ENCODE measurements at regions not wholly inside any gene's neighbourhood (a gene's known extent, or its start where the extent isn't known, plus 50 kb on each side); places are given as distances from the start of the nearest gene placed in this dataset.

DNA sequence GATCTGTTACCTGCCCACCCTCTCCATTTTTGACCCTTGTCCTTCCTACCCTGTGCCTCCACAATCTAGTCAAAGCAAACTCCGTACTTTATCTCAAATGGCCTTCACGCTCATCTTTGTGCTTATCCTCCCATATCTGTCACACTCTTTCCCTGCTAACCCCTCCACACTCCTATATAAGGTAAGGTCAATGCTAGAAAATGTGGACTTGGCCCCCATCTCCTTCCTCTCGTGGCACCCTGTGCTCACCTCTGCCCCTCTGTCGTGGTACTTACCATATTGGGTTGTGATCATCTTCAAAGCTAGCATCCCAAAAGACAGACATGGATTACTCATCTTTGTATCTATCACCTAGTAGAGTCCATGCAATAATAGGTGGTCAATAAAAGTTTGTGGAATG, 127.6 kb upstream of the FOXQ1 start (continued):
- TF ChIP-seq, protein P1, sequence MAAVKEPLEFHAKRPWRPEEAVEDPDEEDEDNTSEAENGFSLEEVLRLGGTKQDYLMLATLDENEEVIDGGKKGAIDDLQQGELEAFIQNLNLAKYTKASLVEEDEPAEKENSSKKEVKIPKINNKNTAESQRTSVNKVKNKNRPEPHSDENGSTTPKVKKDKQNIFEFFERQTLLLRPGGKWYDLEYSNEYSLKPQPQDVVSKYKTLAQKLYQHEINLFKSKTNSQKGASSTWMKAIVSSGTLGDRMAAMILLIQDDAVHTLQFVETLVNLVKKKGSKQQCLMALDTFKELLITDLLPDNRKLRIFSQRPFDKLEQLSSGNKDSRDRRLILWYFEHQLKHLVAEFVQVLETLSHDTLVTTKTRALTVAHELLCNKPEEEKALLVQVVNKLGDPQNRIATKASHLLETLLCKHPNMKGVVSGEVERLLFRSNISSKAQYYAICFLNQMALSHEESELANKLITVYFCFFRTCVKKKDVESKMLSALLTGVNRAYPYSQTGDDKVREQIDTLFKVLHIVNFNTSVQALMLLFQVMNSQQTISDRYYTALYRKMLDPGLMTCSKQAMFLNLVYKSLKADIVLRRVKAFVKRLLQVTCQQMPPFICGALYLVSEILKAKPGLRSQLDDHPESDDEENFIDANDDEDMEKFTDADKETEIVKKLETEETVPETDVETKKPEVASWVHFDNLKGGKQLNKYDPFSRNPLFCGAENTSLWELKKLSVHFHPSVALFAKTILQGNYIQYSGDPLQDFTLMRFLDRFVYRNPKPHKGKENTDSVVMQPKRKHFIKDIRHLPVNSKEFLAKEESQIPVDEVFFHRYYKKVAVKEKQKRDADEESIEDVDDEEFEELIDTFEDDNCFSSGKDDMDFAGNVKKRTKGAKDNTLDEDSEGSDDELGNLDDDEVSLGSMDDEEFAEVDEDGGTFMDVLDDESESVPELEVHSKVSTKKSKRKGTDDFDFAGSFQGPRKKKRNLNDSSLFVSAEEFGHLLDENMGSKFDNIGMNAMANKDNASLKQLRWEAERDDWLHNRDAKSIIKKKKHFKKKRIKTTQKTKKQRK (IDR thresholded peaks at IDR 0.05; ENCODE audit: low read depth, low read length) = no peak
- TF ChIP-seq CHD1 (IDR thresholded peaks at IDR 0.05; ENCODE audit: low read depth, low read length) (no peak), HDAC2 (IDR thresholded peaks at IDR 0.05) (no peak)

DNA sequence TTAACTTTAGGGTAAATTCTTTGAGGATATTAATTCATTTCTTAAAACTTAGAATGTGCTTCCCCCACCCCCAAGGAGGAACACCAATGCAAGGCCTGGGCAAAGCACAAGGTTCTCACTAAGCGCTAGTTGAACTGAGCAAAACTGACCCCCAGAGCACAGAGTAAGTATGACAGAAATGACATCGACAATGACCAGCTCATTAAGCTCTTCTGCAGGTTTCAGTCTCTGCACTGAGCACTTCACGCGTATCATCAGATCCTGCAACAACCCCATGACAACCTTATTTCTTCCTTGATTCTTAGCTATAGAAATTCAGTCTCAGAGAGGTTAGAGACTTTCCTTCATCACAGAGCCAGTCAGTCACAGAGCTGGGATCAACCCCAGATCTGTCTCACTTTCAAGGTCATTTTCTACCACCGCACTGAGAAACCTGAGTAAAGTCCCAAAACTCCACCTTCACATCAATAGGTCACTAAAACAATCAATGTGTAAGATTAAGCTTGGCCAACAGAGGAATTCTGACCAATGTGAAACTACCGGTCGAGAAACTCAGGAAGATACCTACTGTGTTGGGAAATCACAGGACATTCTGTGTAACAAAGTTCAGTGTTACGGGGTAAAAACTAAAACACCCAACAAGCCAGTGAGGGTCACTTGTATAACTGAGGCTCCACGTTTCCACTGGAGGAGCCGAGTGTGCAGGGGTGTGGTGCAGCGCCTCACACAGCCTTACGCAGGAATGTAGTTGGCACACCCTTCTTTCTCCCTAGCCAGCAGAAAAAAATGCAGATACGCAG, 129.0 kb upstream of the FOXQ1 start:
- Histone ChIP-seq H3K79me2 (ENCODE audit: control insufficient read depth, insufficient read depth, low read length) (no peaks in the 10 kb centered on the region), H3K4me3 (no peak overlapping the region), H3K9me3 (replicated peaks; ENCODE audit: control insufficient read depth, insufficient read depth, low read length) (no peaks in the 10 kb centered on the region), H4K20me1 (ENCODE audit: control insufficient read depth, insufficient read depth) (no peaks in the 10 kb centered on the region), H2AFZ (ENCODE audit: control insufficient read depth, low read depth, low read length) (no peak overlapping the region), H3K4me2 (ENCODE audit: control insufficient read depth, insufficient read depth) (no peak overlapping the region), H3K36me3 (ENCODE audit: control insufficient read depth in 2 of 2, insufficient read depth in 2 of 2, low read length in 1 of 2) (no peaks in the 10 kb centered on the region), H3K27ac (ENCODE audit: control insufficient read depth, insufficient read depth) (no peak overlapping the region), H3K4me1 (ENCODE audit: control insufficient read depth, insufficient read depth, low read length) (no peaks in the 10 kb centered on the region), H3K9ac (ENCODE audit: control insufficient read depth, insufficient read depth, low read length) (no peak overlapping the region), H3K27me3 (replicated peaks in 1 of 2; ENCODE audit: control insufficient read depth in 2 of 2, insufficient read depth in 2 of 2, low read length in 1 of 2) (peaks cover 0 to 2% of the 10 kb centered on the region in 2 experiments; a peak in 2 of 4 replicates)
- FAIRE-seq (no peak), DNase-seq (ENCODE audit: low read depth, low spot score) (no peak), ATAC-seq (no peak)
- ChIA-PET RAD21 (ENCODE audit: unreplicated experiment) (no interaction called here), SMC1A (ENCODE audit: uncharacterized antibody, unreplicated experiment) (no interaction called here), POLR2A (no interaction called here), CTCF (interaction anchor here (0.6 kb wide), 1 partner anchor 628 kb away, joined by 3 read pairs; no protein-coding TSS in a partner anchor)
- no TSS peak for BruUV-seq (replicated peaks)
- no peak for TF ChIP-seq PAX8 (IDR thresholded peaks at IDR 0.05)
- no peak for TF ChIP-seq RUNX3 (IDR thresholded peaks at IDR 0.05; ENCODE audit: low read length)
- TF ChIP-seq CEBPB (IDR thresholded peaks at IDR 0.05; ENCODE audit: borderline replicate concordance in 1 of 2, low read depth in 2 of 2, low read length in 2 of 2) = no peak
- TF ChIP-seq NR2C2 (IDR thresholded peaks at IDR 0.05; ENCODE audit: borderline replicate concordance, control insufficient read depth, insufficient read length, low read depth) = no peak
- no peak for TF ChIP-seq RAD51 (IDR thresholded peaks at IDR 0.05)
- TF ChIP-seq POLR2A (IDR thresholded peaks at IDR 0.05; ENCODE audit: low read depth, low read length) = no peak
- TF ChIP-seq MYB (IDR thresholded peaks at IDR 0.05; ENCODE audit: borderline replicate concordance, low read depth, low read length) = no peak
- TF ChIP-seq CHD4 (IDR thresholded peaks at IDR 0.05) = no peak
- TF ChIP-seq, protein P2, sequence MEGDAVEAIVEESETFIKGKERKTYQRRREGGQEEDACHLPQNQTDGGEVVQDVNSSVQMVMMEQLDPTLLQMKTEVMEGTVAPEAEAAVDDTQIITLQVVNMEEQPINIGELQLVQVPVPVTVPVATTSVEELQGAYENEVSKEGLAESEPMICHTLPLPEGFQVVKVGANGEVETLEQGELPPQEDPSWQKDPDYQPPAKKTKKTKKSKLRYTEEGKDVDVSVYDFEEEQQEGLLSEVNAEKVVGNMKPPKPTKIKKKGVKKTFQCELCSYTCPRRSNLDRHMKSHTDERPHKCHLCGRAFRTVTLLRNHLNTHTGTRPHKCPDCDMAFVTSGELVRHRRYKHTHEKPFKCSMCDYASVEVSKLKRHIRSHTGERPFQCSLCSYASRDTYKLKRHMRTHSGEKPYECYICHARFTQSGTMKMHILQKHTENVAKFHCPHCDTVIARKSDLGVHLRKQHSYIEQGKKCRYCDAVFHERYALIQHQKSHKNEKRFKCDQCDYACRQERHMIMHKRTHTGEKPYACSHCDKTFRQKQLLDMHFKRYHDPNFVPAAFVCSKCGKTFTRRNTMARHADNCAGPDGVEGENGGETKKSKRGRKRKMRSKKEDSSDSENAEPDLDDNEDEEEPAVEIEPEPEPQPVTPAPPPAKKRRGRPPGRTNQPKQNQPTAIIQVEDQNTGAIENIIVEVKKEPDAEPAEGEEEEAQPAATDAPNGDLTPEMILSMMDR (IDR thresholded peaks at IDR 0.05 in 2 of 3, conservative IDR thresholded peaks at IDR 0.05 in 1 of 3; ENCODE audit: control insufficient read depth in 2 of 3, extremely low read depth in 1 of 3, insufficient read depth in 1 of 3, low read depth in 3 of 3, low read length in 3 of 3) = no peak
- intact Hi-C loops (cut with micrococcal nuclease; ENCODE audit: unreplicated experiment) (no loop called here), in situ Hi-C loops (cut with MboI) (no loop called here)
- WGBS (ENCODE audit: insufficient coverage, insufficient replicate concordance, low lambda C conversion rate, missing lambda C conversion rate) = 49% methylated on average over 13 of the region's 13 CpGs

Measured in GM12878 (cell line).